ENCODE measurements at regions not wholly inside any gene's neighbourhood (a gene's known extent, or its start where the extent isn't known, plus 50 kb on each side); places are given as distances from the start of the nearest gene placed in this dataset.

GRCh38 chr13:23129331-23129730, 51.4 kb upstream of the SGCG start:
- TF ChIP-seq CTCF (IDR thresholded peaks at IDR 0.05; ENCODE audit: borderline replicate concordance, insufficient read depth, low read depth, low read length): no peak

More at GRCh38 chr13:23129331-23129730, 51.4 kb upstream of the SGCG start:
- H3K4me3 ChIP-seq (ENCODE audit: low read depth, low read length): no peak overlapping the region

Data from GM12875 (cell line).